HG03060 (cell line): ENCODE measurements at regions not wholly inside any gene's neighbourhood (a gene's known extent, or its start where the extent isn't known, plus 50 kb on each side); places are given as distances from the start of the nearest gene placed in this dataset.
"Not testable (repeated sequence)": the region's sequence is repeated elsewhere in the genome, so short reads cannot be mapped to it uniquely, and the experiment has no call there.

Experiments
- ATAC-seq: cut with Tn5 transposase; IDR thresholded peaks from one replicate; pipeline ENCODE4 v1.9.1; 2021; ENCODE audit warnings: low read depth, moderate number of reproducible peaks; ENCODE audit not compliant: unreplicated experiment

DNA sequence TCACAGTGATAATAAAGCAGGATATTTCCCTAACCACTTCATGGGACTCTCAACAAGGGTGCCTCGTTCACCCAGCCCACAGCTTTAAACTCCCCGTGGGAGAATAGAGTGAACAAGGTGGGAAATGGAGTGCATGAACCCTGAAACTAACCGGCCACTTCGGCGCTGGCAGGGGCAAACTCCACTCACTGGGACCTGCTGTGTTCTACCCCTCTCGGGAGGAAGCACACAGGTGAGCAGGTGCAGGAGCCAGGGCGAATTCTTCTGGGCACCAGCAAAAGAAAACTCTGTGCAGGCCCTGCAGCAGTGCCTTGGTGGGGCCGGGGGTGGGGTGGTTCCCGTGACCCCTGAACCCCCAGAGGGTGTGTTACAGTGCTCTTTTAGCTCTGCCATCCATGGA lies 2029.1 kb upstream of the LRRTM1 start:
- ATAC-seq: no peak

DNA sequence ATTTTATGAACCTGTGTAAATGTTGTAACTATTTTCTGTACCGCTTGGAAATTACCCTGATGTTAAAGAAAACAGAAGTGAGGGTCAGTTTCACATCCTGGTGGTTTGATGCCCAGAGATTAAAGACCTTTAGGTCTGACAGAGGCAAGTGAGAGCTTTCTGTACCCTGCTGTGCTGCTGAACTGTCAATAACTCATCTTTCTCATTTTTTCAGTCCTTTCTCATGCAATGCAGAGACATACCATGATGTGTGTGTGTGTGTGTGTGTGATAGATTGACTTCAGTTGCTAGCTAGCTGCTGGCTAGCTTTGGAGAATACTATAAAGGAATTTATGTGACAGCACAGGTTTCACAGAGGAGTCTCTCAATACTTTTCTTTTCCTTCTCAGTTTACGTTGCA lies 2025.6 kb upstream of the LRRTM1 start:
- ATAC-seq: no peak

DNA sequence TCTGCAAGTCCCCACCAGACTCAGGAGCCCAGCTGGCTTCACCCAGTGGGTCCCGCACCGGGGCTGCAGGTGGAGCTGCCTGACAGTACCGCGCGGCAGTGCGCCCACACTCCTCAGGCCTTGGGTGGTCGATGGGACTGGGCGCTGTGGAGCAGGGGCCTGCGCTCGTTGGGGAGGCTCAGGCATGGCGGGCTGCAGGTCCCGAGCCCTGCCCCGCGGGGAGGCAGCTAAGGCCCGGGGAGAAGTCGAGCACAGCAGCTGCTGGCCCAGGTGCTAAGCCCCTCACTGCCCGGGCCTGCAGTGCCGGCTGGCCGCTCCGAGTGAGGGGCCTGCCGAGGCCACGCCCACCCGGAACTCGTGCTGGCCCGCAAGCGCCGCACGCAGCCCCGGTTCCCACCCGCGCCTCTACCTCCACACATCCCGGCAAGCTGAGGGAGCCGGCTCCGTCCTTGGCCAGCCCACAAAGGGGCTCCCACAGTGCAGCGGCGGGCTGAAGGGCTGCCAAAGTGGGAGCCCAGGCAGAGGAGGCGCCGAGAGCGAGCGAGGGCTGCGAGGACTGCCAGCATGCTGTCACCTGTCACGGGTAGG lies 2021.7 kb upstream of the LRRTM1 start:
- not testable (repeated sequence) for ATAC-seq

DNA sequence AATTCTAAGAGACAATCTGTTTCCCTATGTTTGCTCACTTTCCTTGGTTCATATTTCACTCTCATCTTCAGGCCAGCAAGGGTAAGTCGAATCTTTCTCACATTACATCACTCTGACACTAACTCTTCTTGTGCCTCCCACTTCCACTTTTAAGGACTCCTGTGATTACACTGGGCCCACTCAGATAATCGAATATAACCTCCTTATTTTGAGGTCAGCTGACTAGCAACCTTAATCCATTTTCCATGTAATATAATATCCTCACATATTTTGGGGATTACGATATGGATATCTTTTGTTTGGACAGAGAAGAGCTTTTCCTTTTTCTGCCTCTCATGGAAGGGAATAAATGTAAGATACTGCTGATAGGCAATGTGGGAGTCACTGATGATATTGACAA lies 2015.7 kb upstream of the LRRTM1 start:
- ATAC-seq: no peak

DNA sequence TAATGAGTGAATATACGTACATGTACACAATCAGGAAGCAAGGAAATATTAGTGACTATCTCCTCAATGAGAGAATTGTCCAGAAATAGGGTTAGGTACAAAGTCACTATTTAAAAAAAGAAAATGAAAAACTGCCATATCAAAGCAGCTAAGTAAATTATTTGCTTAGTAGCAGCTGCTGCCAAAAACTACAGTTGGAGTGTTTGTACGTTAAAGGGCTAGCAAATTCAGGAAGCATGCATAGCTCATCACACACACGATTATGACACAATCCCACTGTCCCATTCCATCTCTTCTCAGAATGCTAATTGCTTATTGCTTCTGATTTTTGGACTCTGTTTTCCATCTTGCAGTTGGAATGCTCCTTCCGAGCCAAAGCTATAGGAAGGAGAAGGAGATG lies 2012.5 kb upstream of the LRRTM1 start:
- no peak for ATAC-seq

DNA sequence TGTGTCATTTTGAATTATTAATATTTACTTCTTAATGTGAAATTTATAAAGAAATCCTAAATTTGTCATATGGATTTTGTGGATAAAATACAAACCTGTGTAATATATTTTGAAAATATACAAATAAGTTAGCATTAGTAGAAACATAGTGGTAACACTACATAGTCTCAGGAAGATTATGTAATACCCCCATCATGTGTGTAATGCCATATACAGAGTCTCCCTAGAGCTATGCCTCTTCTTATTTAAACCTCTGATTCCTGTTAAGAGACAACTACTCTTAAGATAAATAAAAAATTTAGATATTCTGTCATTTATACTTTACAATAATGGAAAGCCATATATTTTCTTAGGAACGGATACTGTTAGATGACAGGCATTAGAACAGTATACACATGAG lies 2012.0 kb upstream of the LRRTM1 start:
- ATAC-seq: no peak

DNA sequence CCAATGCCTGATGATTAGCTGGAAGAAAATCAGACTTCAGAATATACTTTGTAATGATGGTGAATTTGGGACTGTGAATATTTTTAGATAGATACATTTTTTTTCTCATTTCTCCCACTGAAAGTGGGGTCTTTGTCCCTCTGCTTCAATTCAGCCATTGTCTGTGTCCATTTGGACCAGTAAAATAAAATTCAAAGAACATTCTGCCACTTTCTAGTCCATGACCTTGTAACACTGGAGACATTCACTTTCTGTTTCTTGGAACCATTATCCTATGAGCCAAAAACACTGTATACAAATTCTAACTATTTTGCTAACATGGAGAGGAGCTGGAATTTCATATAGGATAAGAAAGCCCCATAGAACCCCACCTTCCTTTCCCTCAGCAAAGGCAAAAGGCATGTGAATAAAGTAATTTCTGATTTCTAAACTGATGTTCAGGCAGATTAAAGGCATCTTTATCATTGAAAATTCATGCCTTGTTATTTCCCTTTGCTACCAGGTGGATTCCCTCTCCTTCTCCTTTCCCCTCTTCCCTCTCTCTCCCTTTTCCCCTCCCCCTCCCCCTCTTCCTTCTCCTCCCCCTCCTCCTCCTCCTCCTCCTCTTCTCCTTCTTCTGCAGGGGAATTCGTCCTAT lies 2010.4 kb upstream of the LRRTM1 start:
- no peak for ATAC-seq

DNA sequence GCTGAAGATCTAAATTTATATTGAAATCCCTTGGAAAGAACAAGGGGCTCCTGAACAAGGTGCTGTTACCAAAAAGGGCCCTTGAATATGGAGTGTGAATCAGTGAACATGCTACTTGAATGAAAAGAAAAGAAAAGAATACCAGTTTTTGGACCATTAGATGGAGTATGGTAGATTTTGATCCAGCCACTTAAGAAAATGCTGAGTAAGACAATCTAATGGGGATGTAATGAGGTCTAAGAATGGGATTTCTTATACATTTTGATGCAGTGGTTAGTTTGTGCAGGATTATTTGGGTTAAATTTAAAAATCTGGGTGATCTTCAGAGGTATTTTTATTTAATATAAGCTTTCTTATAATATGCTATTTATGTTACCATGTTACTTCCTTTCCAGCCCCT lies 2003.0 kb upstream of the LRRTM1 start:
- no peak for ATAC-seq

DNA sequence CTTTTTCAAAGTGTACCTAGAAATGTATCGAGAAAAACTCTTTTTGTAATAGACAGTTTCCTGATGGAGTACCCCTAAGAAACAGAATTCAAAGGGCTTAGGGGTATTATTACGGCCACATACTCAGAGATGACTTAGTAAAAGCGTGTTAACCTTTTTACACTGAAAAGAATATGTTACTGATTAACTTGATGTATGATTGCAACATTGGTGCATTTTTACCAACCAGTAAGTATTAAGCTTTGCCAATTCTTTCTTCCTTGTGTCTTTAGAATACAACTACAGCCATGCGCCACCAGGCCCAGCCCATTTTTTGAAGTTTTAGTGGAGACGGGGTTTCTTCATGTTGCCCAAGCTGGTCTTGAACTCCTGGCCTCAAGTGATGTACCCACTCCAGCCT lies 1997.0 kb upstream of the LRRTM1 start:
- ATAC-seq: no peak

DNA sequence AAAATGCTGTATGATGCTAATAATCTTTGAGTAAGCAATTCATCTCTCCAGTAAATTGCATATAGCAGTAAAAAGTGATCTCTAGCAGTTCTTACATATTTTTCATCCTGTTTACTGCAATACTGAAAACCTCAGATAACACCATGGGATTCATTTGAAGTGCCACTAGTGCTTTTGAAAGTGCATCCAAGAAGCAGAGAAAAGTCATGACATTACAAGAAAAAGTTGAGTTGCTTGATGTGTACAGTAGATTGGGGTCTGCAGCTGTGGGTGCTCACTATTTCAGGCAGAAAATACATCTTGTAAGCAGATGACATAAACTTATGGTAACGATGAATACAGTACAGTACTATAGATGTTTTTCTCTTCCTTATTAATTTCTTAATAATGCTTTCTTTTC lies 1984.9 kb upstream of the LRRTM1 start:
- no peak for ATAC-seq

DNA sequence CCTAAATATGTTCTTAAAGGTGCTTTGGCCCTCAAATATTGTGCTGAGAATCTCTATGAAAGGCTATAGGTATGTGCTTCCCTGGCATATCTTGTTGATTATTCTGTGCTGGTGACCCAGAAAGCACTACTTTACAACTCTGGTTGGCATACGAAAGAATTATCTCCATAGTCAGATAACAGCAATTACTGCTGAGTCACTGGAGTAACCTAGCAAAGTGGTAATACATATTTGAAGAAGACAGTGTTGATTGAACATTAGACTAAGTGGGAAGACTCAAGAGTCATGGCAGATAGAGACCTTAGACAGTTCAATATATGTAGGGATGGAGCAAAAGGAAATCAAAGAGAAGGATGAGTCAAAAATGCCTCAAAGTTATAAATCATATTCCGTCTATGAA lies 1978.5 kb upstream of the LRRTM1 start:
- ATAC-seq: no peak

DNA sequence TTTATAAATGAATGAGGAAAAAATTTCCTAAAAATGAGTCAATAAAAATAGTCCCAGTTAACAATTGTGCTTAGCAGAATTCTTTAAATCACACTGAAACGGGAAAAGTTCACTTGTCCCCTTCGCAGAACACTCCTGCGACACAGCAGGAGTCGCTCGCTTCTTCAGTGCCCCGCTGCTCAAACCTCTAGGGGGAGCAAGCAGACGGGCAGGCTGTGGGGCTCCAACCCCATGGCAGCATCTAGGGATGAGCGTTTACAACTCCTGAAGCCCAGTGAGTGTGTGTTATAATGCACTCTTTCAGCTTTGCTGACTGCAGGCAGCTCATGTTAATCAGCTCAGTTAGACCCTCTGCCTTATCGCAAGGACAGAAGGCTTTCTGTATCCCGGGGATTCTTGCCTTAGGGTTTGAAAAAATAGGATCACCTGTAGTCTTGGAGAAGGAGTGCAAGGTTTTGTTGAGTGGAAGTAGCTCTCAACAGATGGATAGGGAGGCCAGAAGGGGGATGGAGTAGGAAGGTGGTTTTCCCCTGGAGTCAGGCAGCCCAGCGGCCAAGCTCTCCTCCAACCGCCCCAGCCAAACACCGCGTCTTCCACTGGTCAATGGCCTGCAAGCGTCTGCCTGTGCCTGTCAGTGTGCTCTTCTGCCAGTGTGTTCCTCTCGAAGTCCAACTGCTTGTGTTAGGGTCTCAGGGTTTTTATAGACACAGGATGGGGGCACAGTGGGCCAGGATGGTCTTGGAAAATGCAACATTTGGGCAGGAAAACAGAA lies 1977.7 kb upstream of the LRRTM1 start:
- no peak for ATAC-seq

DNA sequence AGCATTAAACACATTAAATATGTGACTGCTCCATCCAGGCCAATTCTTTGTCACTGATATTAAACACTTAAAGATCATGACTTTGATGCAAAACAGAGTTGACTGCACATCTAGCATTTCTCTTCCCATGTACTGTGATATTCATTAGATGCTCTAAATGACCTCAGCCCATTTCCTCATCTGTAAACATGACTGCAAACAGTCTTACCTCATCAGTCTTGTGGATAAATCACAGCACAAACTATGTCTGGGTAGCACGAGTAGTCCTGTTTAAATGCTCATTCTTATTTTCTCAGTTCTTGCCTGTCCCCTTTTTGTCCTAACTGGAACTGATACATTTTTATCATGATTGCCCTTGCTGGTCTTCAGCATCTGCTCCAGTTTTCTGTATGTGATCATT lies 1974.8 kb upstream of the LRRTM1 start:
- no peak for ATAC-seq

DNA sequence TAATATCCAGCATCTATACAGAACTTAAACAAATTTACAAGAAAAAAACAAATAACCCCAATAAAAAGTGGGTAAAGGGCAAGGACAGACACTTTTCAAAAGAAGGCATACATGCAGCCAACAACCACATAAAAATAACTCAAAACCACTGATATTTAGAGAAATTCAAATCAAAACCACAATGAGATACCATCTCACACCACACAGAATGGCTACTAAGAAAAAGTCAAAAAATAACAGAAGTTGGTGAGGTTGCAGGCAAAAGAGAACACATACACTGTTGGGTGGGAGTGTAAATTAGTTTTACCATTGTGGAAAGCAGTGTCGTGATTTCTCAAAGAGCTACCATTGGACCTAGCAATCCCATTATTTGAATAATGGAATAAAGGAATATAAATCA lies 1973.9 kb upstream of the LRRTM1 start:
- ATAC-seq: no peak

DNA sequence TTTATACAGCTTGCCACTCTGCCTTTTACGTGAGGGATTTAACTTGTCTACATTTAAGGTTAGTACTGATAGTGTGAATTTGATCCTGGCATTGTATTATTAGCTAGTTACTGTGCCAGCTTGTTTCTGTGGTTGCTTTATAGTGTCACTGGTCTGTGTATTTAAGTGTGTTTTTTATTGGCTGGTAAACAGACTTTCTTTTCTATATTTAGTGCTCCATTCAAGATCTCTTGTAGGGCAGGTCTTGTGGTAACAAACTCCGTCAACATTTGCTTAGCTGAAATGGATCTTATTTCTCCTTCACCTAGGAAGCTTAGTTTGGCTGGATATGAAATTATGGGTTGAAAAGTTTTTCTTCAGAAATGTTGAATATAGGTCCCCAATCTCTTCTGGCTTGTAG lies 1971.0 kb upstream of the LRRTM1 start:
- no peak for ATAC-seq

DNA sequence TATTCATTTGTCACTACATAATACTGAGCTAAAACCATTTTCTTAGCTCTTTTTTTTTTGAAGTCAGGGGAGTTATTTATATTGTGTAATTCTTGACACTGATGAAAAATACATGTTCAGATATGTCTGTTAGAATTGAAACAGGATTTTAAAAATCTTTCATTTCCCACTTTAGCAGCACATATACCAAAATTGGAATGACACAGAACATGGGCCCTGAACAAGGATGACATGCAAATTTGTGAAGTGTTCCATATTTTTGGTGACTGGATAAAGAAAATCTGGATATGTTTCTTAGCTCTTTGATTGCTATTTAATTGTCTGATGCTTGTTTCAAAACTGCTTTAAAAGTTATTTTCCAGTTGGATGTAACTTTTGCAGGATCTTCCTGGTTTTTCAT lies 1963.9 kb upstream of the LRRTM1 start:
- no peak for ATAC-seq

DNA sequence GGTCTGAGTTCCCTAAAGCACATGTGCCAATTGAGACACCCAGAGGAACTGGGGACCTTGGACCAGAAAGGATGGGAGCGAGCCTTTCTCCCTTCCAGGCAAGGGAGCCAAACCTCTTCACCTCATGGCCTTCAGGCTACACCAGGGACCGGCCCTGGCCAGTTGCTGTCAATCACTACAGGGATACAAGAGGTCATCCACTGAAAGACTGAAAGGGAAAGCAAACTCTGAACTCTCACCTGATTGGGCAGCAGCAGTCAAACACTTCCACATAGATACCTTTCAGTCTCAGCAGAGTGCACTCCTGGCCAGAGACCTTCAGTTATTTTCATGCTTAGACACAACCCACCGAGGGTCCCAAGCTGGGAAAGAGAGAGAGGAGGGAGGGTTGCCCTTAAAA lies 1956.0 kb upstream of the LRRTM1 start:
- ATAC-seq: no peak

DNA sequence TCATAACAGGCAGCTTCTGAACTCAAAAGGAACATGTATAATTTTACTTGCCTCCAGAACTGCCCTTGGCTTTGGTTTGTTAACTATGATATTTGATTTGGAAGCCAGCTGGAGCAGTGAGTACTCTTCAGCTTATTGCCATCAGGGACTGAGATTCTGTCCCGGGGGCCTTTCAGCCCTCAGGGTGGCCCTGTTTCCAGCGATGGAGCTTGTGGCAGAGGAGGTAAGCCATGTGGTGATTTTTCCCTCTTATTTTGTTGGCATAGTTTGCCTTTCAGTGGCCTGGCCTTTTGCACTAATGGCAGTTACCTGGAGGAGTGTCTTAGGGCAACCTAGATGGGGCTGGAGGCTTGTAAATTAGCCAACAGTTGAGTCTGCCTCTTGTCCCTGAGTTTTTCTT lies 1955.0 kb upstream of the LRRTM1 start:
- ATAC-seq: no peak

DNA sequence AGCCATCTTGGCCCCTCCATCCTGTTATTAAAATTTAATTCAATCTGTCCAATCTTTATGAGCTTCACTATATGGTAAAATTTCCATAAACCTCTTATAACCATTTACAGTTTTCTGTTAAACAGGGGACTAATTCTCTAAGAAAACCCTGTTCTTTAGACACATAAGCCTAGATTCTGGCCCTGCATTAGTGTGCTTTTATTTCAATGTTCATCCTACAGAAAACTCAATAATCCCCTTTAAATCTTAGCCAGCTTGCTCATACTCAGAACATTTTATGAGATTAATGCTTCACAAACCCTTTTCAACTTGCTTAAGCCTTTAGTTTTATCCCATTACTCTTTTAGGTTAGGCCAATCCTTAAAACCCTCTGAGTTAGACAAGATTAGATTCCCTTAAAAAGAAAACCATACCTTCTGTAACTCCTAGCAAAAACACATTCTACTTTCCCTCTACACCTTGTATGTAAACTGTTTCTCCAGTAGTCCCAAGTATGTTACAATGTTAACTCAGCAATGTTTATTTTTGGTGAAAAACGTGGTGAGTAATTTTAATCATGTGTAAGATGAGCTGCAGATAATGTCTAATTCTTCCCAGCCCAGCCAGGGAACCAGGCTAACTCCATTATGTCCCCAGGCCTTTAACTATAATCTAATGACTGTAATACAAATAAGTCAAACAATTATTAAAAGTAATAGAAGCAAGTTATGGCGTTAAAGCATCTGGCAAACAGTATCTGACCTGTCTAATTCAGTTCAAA lies 1953.4 kb upstream of the LRRTM1 start:
- no peak for ATAC-seq

DNA sequence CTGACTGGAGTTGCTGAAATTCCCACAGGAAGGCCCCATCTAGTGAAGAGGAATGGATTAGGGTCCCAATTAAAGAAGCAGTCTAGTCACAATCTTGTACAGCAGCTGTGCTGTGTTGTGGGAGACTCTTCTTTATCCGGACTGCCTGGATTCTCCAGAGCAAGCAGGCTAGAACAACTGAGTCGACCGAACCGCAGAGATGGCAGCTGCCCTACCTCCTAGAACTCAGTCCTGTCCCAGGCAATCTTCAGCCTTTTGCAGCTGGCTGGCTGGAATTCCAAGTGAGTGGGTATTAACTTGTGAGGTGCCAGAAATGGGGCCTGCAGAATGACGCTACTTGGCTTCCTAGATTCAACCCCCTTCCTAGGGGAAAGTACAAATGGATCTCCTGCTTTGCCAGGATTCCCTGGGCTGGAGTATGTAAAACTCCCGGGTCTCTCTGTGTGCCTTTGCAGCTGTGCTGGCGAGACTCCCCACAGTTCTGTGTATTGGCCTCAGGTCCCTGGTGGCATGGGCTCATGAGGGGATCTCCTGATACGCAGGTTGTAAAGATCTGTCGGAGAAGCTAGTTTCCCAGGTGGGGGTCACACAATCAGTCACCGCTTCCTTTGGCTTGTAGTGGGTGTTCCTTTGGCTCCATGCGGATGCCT lies 1952.6 kb upstream of the LRRTM1 start:
- ATAC-seq: no peak

DNA sequence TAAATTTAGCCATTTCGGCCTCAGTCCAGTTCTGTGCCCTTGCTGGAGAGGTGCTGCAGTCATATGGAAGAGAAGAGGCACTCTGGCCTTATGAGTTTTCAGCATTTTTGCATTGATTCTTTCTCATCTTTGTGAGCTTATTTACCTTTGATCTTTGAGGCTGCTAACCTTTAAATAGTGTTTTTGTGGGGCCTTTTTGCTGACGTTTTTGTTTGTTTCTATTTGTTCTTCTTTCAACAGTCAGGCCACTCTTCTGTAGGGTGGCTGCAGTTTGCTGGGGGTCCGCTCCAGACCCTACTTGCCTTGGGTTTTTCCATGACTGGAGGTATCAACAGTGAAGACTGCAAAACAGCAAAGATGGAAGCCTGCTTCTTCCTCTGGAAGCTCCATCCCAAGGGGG lies 1951.7 kb upstream of the LRRTM1 start:
- no peak for ATAC-seq
